RCC 7860 (cell line): ENCODE measurements at regions not wholly inside any gene's neighbourhood (a gene's known extent, or its start where the extent isn't known, plus 50 kb on each side); places are given as distances from the start of the nearest gene placed in this dataset.

Source experiments
- DNase-seq: peaks from one replicate; pipeline ENCODE4 v3.0.0-alpha.2; 2015; ENCODE audit warnings: low spot score
- FAIRE-seq: peaks from 2 replicates; lab custom pipeline; 2012; peaks lifted over from hg19 to GRCh38; lab: Jason Lieb, UNC

- DNase-seq (no peak), FAIRE-seq (no peak)
Measured at GRCh38 chr6:14187406-14187805, 69.8 kb downstream of the CD83 start.

GRCh38 chr6:14189074-14189473, 71.5 kb downstream of the CD83 start:
- DNase-seq, result no peak
- FAIRE-seq, result no peak

- DNase-seq (no peak), FAIRE-seq (no peak)
Measured at GRCh38 chr6:14190191-14190928, 72.8 kb downstream of the CD83 start.

- no peak for DNase-seq
- FAIRE-seq, result no peak
Measured at GRCh38 chr6:14190929-14191224, 73.3 kb downstream of the CD83 start.

GRCh38 chr6:14191761-14192160, 74.2 kb downstream of the CD83 start:
- FAIRE-seq, result no peak
- no peak for DNase-seq

- DNase-seq, result no peak
- FAIRE-seq, result no peak
Measured at GRCh38 chr6:14192216-14192788, 74.7 kb downstream of the CD83 start.

GRCh38 chr6:14193524-14193923, 76.0 kb downstream of the CD83 start:
- FAIRE-seq, result no peak
- DNase-seq, result no peak

GRCh38 chr6:14194483-14194882, 76.9 kb downstream of the CD83 start:
- FAIRE-seq, result no peak

GRCh38 chr6:14194976-14195375, 77.4 kb downstream of the CD83 start:
- no peak for FAIRE-seq

More at GRCh38 chr6:14194483-14194882, 76.9 kb downstream of the CD83 start:
- no peak for DNase-seq

GRCh38 chr6:14196026-14196425, 78.5 kb downstream of the CD83 start:
- DNase-seq (no peak), FAIRE-seq (no peak)

More at GRCh38 chr6:14194976-14195375, 77.4 kb downstream of the CD83 start:
- DNase-seq, result no peak

GRCh38 chr6:14197118-14197517, 79.5 kb downstream of the CD83 start:
- DNase-seq (no peak), FAIRE-seq (no peak)

- DNase-seq (no peak), FAIRE-seq (no peak)
Measured at GRCh38 chr6:14200047-14200446, 82.5 kb downstream of the CD83 start.

GRCh38 chr6:14202947-14203346, 85.4 kb downstream of the CD83 start:
- no peak for FAIRE-seq

GRCh38 chr6:14206391-14206790, 88.8 kb downstream of the CD83 start:
- FAIRE-seq, result no peak
- DNase-seq, result no peak

More at GRCh38 chr6:14202947-14203346, 85.4 kb downstream of the CD83 start:
- no peak for DNase-seq

- FAIRE-seq (peak; percentile 87), DNase-seq (peak; percentile 64)
Measured at GRCh38 chr6:14207448-14207847, 89.9 kb downstream of the CD83 start.

- DNase-seq (no peak), FAIRE-seq (no peak)
Measured at GRCh38 chr6:14209000-14209399, 91.4 kb downstream of the CD83 start.

GRCh38 chr6:14210077-14210476, 92.5 kb downstream of the CD83 start:
- no peak for DNase-seq
- no peak for FAIRE-seq

GRCh38 chr6:14210663-14211561, 93.3 kb downstream of the CD83 start:
- DNase-seq (peak; percentile 76), FAIRE-seq (no peak)

- no peak for FAIRE-seq
Measured at GRCh38 chr6:14211562-14211942, 94.0 kb downstream of the CD83 start.

GRCh38 chr6:14212020-14212419, 94.4 kb downstream of the CD83 start:
- FAIRE-seq (no peak), DNase-seq (no peak)

More at GRCh38 chr6:14211562-14211942, 94.0 kb downstream of the CD83 start:
- no peak for DNase-seq

- FAIRE-seq (no peak), DNase-seq (no peak)
Measured at GRCh38 chr6:14212632-14213031, 95.1 kb downstream of the CD83 start.
